Neural crest cell (in vitro differentiated cells): ENCODE measurements at regions not wholly inside any gene's neighbourhood (a gene's known extent, or its start where the extent isn't known, plus 50 kb on each side); places are given as distances from the start of the nearest gene placed in this dataset.

Experiments
- DNase-seq: peaks from one replicate; pipeline ENCODE4 v3.0.0; 2021; ENCODE audit warnings: low read depth, mixed read lengths, low spot score
- H3K27ac Mint-ChIP-seq: one replicate; pipeline ENCODE4 v1.8.0; 2021; ENCODE audit warnings: mild to moderate bottlenecking, mixed read lengths; ENCODE audit not compliant: unreplicated experiment
- H3K27me3 Mint-ChIP-seq: 2 replicates; pipeline ENCODE4 v1.8.0; 2021; ENCODE audit warnings: low read depth, mild to moderate bottlenecking, mixed read lengths
- H3K36me3 Mint-ChIP-seq: 2 replicates; pipeline ENCODE4 v1.8.0; 2021; ENCODE audit warnings: low read depth, mild to moderate bottlenecking, mixed read lengths
- H3K4me1 Mint-ChIP-seq: 2 replicates; pipeline ENCODE4 v1.8.0; 2021; ENCODE audit warnings: mixed read lengths
- H3K4me3 Mint-ChIP-seq: one replicate; pipeline ENCODE4 v1.8.0; 2021; ENCODE audit warnings: mild to moderate bottlenecking, mixed read lengths
- H3K9me3 Mint-ChIP-seq: 2 replicates; pipeline ENCODE4 v1.8.0; 2021; ENCODE audit warnings: mixed read lengths
- TF ChIP-seq, protein P1 (sequence below): fragments of 200-600 bp; sonication (generic); conservative IDR thresholded peaks from 2 replicates; pipeline ENCODE4 v1.5.0; 2021; ENCODE audit warnings: antibody characterized with exemption, mild to moderate bottlenecking

DNA sequence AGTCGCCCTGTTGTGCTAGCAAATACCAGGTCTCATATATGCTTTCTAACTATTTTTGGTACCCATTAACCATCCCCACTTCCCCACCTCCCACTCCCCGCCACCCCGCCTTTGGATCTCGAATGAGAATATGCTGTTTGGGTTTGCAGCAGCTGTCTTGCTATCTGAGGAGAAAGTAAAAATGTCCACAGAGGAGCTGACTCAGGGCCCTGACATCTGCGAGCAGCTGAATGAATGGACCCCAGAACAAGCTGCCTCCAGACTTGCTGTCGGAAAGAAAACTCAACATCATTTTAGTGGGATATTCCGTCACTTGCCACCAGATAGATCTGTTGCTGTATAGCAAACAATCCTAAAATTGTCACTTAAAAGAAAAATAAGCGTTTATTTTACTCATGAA, 103.7 kb downstream of the LINC00237 start:
- DNase-seq = no peak
- Mint-ChIP-seq H3K4me1 (no peaks in the 10 kb centered on the region), H3K36me3 (no peaks in the 10 kb centered on the region), H3K27ac (no peak overlapping the region), H3K9me3 (peaks cover 5% of the 10 kb centered on the region), H3K4me3 (no peak overlapping the region), H3K27me3 (peaks cover 22% of the 10 kb centered on the region)
- TF ChIP-seq, protein P1, sequence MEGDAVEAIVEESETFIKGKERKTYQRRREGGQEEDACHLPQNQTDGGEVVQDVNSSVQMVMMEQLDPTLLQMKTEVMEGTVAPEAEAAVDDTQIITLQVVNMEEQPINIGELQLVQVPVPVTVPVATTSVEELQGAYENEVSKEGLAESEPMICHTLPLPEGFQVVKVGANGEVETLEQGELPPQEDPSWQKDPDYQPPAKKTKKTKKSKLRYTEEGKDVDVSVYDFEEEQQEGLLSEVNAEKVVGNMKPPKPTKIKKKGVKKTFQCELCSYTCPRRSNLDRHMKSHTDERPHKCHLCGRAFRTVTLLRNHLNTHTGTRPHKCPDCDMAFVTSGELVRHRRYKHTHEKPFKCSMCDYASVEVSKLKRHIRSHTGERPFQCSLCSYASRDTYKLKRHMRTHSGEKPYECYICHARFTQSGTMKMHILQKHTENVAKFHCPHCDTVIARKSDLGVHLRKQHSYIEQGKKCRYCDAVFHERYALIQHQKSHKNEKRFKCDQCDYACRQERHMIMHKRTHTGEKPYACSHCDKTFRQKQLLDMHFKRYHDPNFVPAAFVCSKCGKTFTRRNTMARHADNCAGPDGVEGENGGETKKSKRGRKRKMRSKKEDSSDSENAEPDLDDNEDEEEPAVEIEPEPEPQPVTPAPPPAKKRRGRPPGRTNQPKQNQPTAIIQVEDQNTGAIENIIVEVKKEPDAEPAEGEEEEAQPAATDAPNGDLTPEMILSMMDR = no peak

DNA sequence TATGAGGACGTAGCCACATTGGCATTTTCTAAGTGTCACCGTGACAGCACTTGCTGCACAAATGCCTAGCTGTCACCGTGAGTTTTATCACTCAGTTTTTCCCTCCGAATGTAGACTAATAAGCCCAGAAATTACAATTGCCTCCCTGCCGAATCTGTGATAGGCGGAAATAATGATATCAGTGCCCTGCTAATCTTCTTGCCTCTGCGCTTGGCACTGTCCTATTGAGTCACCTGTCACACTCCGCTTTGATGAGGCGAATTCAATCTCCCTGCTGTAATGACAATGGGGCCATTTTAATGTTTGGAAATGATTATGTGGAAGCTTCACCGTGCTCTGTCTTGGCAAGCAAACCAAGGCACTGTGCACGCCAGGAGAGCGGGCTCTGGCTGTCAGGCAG, 112.8 kb downstream of the LINC00237 start:
- DNase-seq = no peak
- Mint-ChIP-seq H3K27me3 (peaks cover 20% of the 10 kb centered on the region), H3K9me3 (no peaks in the 10 kb centered on the region), H3K36me3 (no peaks in the 10 kb centered on the region), H3K4me1 (no peaks in the 10 kb centered on the region), H3K4me3 (no peak overlapping the region), H3K27ac (no peak overlapping the region)
- TF ChIP-seq, protein P1 = no peak

DNA sequence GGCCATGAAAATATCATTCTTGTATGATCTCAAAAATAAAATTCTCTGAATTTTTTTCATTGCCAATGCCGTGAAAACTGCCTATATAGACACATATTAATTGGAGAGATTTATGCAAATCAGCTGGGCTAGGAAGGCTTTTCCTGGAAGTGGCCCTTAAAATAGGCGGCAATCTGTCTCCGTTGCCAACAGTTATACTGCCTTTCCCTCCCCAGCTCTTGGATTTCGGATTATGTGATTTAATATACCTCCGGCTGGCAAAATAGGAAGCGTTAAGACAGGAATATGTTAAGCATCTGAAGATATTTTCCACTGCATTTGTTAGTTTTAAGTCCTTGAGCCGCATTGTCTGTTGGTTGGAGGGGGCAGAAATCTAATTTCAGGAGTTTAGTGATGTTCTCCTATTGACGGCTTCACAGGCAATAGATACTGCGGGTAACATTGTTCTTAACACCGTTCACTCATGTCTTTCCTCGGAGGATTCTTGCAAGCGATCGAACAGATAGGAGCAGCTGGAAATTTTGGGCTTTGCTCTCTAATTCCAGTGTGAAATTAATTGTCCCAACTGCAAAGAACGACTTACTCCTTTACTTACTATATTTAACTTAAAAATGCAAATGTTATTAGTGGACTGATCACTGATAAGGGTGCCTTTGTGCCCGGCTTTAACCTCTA, 113.3 kb downstream of the LINC00237 start:
- no peak overlapping the region for H3K27ac Mint-ChIP-seq
- no peaks in the 10 kb centered on the region for H3K36me3 Mint-ChIP-seq
- H3K4me1 Mint-ChIP-seq = no peaks in the 10 kb centered on the region
- no peak overlapping the region for H3K4me3 Mint-ChIP-seq
- TF ChIP-seq, protein P1 = no peak
- H3K9me3 Mint-ChIP-seq = no peaks in the 10 kb centered on the region
- H3K27me3 Mint-ChIP-seq = peaks cover 19% of the 10 kb centered on the region
- DNase-seq = no peak

DNA sequence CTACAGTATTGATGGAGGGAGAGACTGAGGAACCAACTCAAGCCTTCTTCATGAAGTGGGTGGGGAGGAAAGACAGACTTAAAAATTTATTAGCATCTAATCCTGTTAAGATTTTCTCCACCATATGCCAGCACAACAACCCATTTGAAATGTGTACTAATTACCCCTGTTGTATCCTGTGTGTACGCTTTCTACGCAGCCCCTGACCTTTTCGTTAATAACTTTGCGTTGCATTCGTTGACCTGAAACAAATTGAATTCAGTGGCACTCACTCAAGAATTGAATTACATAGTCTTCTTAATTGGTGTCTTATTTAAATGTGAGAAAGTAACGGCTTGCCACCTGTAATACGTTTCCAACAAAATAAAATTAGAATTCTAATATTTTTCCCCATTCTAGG, 113.9 kb downstream of the LINC00237 start:
- H3K27me3 Mint-ChIP-seq = peaks cover 19% of the 10 kb centered on the region
- H3K9me3 Mint-ChIP-seq = no peaks in the 10 kb centered on the region

DNA sequence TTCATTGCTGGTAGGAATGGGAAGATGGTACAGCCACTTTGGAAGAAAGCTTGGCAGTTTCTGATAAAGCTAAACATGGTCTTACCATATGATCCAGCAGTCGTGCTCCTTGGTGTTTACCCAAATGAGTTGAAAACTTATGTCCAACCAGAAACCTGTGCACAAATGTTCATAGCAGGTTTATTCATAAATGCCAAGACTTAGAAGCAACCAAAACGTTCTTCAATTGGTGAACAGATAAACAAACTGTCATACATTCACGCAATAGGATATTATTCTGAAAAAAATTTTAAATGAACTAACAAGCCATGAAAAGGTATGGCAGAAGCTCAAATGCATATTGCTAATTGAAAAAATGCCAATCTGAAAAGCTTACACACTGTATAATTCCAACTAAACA, 117.1 kb downstream of the LINC00237 start:
- Mint-ChIP-seq H3K27ac (no peak overlapping the region), H3K27me3 (peaks cover 17% of the 10 kb centered on the region), H3K4me1 (no peaks in the 10 kb centered on the region), H3K9me3 (peaks cover 2% of the 10 kb centered on the region), H3K4me3 (no peak overlapping the region), H3K36me3 (no peaks in the 10 kb centered on the region)
- TF ChIP-seq, protein P1 = no peak
- DNase-seq = no peak

More for the DNA sequence above, 113.9 kb downstream of the LINC00237 start:
- H3K36me3 Mint-ChIP-seq = no peaks in the 10 kb centered on the region
- H3K4me1 Mint-ChIP-seq = no peaks in the 10 kb centered on the region
- H3K4me3 Mint-ChIP-seq = no peak overlapping the region
- TF ChIP-seq, protein P1 = no peak
- no peak overlapping the region for H3K27ac Mint-ChIP-seq
- no peak for DNase-seq
